ENCODE measurements at regions not wholly inside any gene's neighbourhood (a gene's known extent, or its start where the extent isn't known, plus 50 kb on each side); places are given as distances from the start of the nearest gene placed in this dataset.

- Histone ChIP-seq H3K27ac (ENCODE audit: extremely low read depth, low read depth, low read length) (no peak overlapping the region), H3K79me2 (ENCODE audit: control insufficient read depth, insufficient read depth, low read length) (no peaks in the 10 kb centered on the region), H3K4me3 (no peak overlapping the region), H3K27me3 (ENCODE audit: control insufficient read depth in 2 of 2, insufficient read depth in 2 of 2, low read length in 2 of 2) (peaks cover 0 to 10% of the 10 kb centered on the region in 2 experiments; a peak in 2 of 5 replicates), H3K9me1 (ENCODE audit: control insufficient read depth, insufficient read depth, low read length) (no peaks in the 10 kb centered on the region), H3K9ac (ENCODE audit: insufficient read depth in 1 of 2, low read depth in 2 of 2, low read length in 2 of 2) (no peak overlapping the region), H4K20me1 (replicated peaks; ENCODE audit: control insufficient read depth, insufficient read depth, low read length) (no peaks in the 10 kb centered on the region), H3K36me3 (ENCODE audit: control insufficient read depth, insufficient read depth, low read length) (no peaks in the 10 kb centered on the region), H2AFZ (ENCODE audit: low read depth, low read length) (no peak overlapping the region), H3K9me3 (replicated peaks; ENCODE audit: control insufficient read depth, insufficient read depth, low read depth, low read length) (no peaks in the 10 kb centered on the region), H3K4me1 (replicated peaks in 1 of 2; ENCODE audit: control insufficient read depth in 2 of 2, insufficient read depth in 2 of 2, low read length in 2 of 2) (no peaks in the 10 kb centered on the region), H3K4me2 (ENCODE audit: insufficient read depth, low read length) (no peak overlapping the region)
- DNase-seq (ENCODE audit: extremely low read depth in 1 of 4, low spot score in 3 of 4), result no peak
- FAIRE-seq, result no peak
- in situ Hi-C loops (cut with MboI), result no loop called here
- intact Hi-C loops (cut with micrococcal nuclease), result no loop called here
- no TSS peak for BruUV-seq (replicated peaks)
- 0% methylated on average over 5 of the region's 5 CpGs for WGBS (ENCODE audit: insufficient coverage, low coverage, missing lambda C conversion rate)
- POLR2A ChIA-PET, result no interaction called here
- CTCF ChIA-PET (ENCODE audit: low intra/inter-chr PET ratio), result no interaction called here
- no peak for ATAC-seq
- TF ChIP-seq RFX5 (IDR thresholded peaks at IDR 0.05; ENCODE audit: low read depth, low read length), result no peak
- no peak for TF ChIP-seq ZBTB34 (CRISPR knock-in tag; IDR thresholded peaks at IDR 0.05)
- TF ChIP-seq PHTF2 (CRISPR knock-in tag; IDR thresholded peaks at IDR 0.05), result no peak
- TF ChIP-seq ZNF507 (tag; conservative IDR thresholded peaks at IDR 0.05), result no peak
- TF ChIP-seq E2F3 (CRISPR knock-in tag; IDR thresholded peaks at IDR 0.05), result no peak
- TF ChIP-seq YY1 (IDR thresholded peaks at IDR 0.05; ENCODE audit: borderline replicate concordance in 1 of 3, control insufficient read depth in 1 of 3, extremely low read depth in 1 of 3, insufficient read depth in 3 of 3, insufficient read length in 1 of 3, insufficient replicate concordance in 2 of 3, low read depth in 1 of 3, low read length in 2 of 3), result no peak
- no peak for TF ChIP-seq ZNF696 (CRISPR knock-in tag; conservative IDR thresholded peaks at IDR 0.05)
- TF ChIP-seq AFF1 (IDR thresholded peaks at IDR 0.05; ENCODE audit: low read depth in 1 of 2, partially characterized antibody in 2 of 2), result no peak
- no peak for TF ChIP-seq TSHZ1 (CRISPR knock-in tag; IDR thresholded peaks at IDR 0.05)
- no peak for TF ChIP-seq ZNF316 (IDR thresholded peaks at IDR 0.05)
These were observed 54.4 kb upstream of the TRABD2B start for GRCh38 chr1:48051466-48052126.

All from K562 (cell line).